OCI-LY7 (cell line): ENCODE measurements at regions not wholly inside any gene's neighbourhood (a gene's known extent, or its start where the extent isn't known, plus 50 kb on each side); places are given as distances from the start of the nearest gene placed in this dataset.

Experiments used
- BruUV-seq: library from RNA; stranded (reverse); fragments of 400-500 nt; replicated peaks from 2 replicates; lab custom pipeline; 2021; lab: Mats Ljungman, UMichigan
- CTCF ChIA-PET: fragments of 300-600 bp; sonication (Branson Sonifier 250); formaldehyde crosslinking; loops from one replicate; lab custom pipeline; 2022; ENCODE audit warnings: antibody characterized with exemption; ENCODE audit not compliant: unreplicated experiment; lab: Charles Lee
- POLR2A ChIA-PET: fragments of 300-600 bp; sonication (Branson Sonifier 250); formaldehyde crosslinking; loops from one replicate; lab custom pipeline; 2022; ENCODE audit warnings: antibody characterized with exemption; lab: Charles Lee
- DNase-seq: peaks from one replicate; pipeline ENCODE4 v3.0.0-alpha.2; 2015; ENCODE audit warnings: low spot score
- H2AFZ ChIP-seq: fragments of 200-600 bp; sonication (generic), shearing (Covaris generic); 2 replicates; pipeline ENCODE4 v1.6.1; 2014; ENCODE audit warnings: mild to moderate bottlenecking, antibody characterized with exemption, low read length, moderate library complexity
- H3K27ac ChIP-seq: fragments of 200-600 bp; sonication (generic); 2 replicates; pipeline ENCODE4 v1.5.1; 2014; ENCODE audit warnings: mixed run types, low read depth, mild to moderate bottlenecking, moderate library complexity, low read length, inconsistent platforms; ENCODE audit not compliant: poor library complexity, severe bottlenecking
- H3K36me3 ChIP-seq: fragments of 200-600 bp; sonication (generic); 2 replicates; pipeline ENCODE4 v1.6.1; 2014; ENCODE audit warnings: mild to moderate bottlenecking, antibody characterized with exemption, low read length, moderate library complexity, mixed read lengths; ENCODE audit not compliant: insufficient read depth
- H3K4me1 ChIP-seq: fragments of 200-600 bp; sonication (generic); 2 replicates; pipeline ENCODE4 v1.5.1; 2014; ENCODE audit warnings: mild to moderate bottlenecking, low read length; ENCODE audit not compliant: insufficient read depth, poor library complexity, severe bottlenecking
- H3K4me2 ChIP-seq: fragments of 200-600 bp; sonication (generic); 2 replicates; pipeline ENCODE4 v1.6.1; 2014; ENCODE audit warnings: mild to moderate bottlenecking, low read length
- H3K4me3 ChIP-seq: fragments of 200-600 bp; sonication (generic); 2 replicates; pipeline ENCODE4 v1.5.1; 2014; ENCODE audit warnings: mild to moderate bottlenecking, low read depth, low read length; ENCODE audit not compliant: poor library complexity, severe bottlenecking
- H3K79me2 ChIP-seq: fragments of 200-600 bp; sonication (generic); 2 replicates; pipeline ENCODE4 v1.6.1; 2016; ENCODE audit warnings: low read depth, mild to moderate bottlenecking, low read length, moderate library complexity, mixed read lengths; ENCODE audit not compliant: insufficient read depth
- H3K9me2 ChIP-seq: fragments of 200-600 bp; sonication (generic); 2 replicates; pipeline ENCODE4 v1.6.1; 2016; ENCODE audit warnings: mild to moderate bottlenecking, low read length, mixed read lengths; ENCODE audit not compliant: insufficient read depth
- H3K9me3 ChIP-seq: fragments of 200-600 bp; sonication (generic); 2 replicates; pipeline ENCODE4 v1.6.1; 2014; ENCODE audit warnings: mild to moderate bottlenecking, mixed run types, low read length, mixed read lengths
- H4K20me1 ChIP-seq: fragments of 200-600 bp; sonication (generic); 2 replicates; pipeline ENCODE4 v1.6.1; 2014; ENCODE audit warnings: mild to moderate bottlenecking, antibody characterized with exemption, low read length, moderate library complexity, mixed read lengths; ENCODE audit not compliant: insufficient read depth
- EZH2phosphoT487 ChIP-seq: fragments of 200-600 bp; sonication (generic); IDR thresholded peaks from 2 replicates; pipeline ENCODE4 v1.6.1; 2018; ENCODE audit warnings: low read depth, borderline replicate concordance, mild to moderate bottlenecking, mixed run types, antibody characterized with exemption, low read length, moderate library complexity, mixed read lengths
- intact Hi-C: fragments of 100-400 bp; cut with micrococcal nuclease; formaldehyde crosslinking; loops from one replicate; pipeline ENCODE4 v1.10.0; 2022; ENCODE audit not compliant: unreplicated experiment
- TF ChIP-seq, protein P1 (sequence below): fragments of 200-600 bp; sonication (generic); conservative IDR thresholded peaks from 2 replicates; pipeline ENCODE4 v1.5.1; 2014; ENCODE audit warnings: mild to moderate bottlenecking, antibody characterized with exemption, low read length, moderate library complexity, mixed read lengths

DNA sequence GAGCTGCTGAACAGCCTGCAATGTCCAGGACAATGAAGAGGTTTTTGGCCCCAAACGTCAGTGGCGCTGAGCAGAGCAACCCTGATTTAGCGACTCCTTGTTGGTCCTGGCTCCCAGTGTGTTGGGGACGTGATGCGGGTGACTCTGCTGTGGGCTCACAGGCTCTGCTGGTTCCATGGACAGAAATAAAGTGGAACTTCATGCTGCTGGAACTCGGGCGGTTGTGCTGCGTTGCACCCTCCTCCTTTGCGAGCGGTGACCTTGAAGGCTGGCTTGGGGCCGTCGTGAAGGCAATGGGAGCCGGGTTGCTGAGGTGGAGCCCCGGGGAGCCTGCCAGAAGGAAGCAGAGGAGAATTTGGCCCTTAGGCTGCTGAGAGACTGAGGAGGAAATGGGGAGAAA is 122.6 kb upstream of the C1orf174 start:
- Histone ChIP-seq H3K36me3 (peaks cover 5% of the 10 kb centered on the region; the same call in 1 of the 2 replicates), H3K9me3 (no peaks in the 10 kb centered on the region), H3K27ac (no peak overlapping the region), H4K20me1 (no peaks in the 10 kb centered on the region), H2AFZ (no peak overlapping the region), H3K9me2 (no peaks in the 10 kb centered on the region), H3K4me1 (peaks cover 56% of the 10 kb centered on the region), H3K4me3 (no peak overlapping the region), H3K4me2 (no peak overlapping the region), H3K79me2 (no peaks in the 10 kb centered on the region)
- ChIA-PET CTCF (no interaction called here), POLR2A (no interaction called here)
- TF ChIP-seq, protein P1, sequence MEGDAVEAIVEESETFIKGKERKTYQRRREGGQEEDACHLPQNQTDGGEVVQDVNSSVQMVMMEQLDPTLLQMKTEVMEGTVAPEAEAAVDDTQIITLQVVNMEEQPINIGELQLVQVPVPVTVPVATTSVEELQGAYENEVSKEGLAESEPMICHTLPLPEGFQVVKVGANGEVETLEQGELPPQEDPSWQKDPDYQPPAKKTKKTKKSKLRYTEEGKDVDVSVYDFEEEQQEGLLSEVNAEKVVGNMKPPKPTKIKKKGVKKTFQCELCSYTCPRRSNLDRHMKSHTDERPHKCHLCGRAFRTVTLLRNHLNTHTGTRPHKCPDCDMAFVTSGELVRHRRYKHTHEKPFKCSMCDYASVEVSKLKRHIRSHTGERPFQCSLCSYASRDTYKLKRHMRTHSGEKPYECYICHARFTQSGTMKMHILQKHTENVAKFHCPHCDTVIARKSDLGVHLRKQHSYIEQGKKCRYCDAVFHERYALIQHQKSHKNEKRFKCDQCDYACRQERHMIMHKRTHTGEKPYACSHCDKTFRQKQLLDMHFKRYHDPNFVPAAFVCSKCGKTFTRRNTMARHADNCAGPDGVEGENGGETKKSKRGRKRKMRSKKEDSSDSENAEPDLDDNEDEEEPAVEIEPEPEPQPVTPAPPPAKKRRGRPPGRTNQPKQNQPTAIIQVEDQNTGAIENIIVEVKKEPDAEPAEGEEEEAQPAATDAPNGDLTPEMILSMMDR, result no peak
- no peak for TF ChIP-seq EZH2phosphoT487
- DNase-seq, result no peak
- intact Hi-C loops, result no loop called here
- BruUV-seq, result no TSS peak

DNA sequence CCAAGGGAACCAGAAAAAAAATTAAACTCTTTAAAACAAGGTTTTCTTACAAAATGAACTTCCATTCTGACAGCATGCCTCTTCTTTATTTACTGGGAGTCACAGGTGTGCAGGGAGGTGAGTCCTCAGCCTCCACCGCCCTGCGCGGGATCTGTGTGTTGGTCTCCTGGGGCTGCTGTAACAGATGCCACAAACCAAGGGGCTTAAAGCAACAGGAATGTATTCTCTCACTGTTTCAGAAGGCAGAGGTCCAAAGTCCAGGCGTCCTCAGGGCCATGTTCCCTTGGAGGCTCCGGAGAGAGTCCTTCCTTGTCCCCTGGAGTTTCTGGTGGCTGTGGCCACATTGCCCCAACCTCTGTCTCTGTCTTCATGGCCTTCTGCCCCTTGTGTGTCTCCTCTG is 123.6 kb upstream of the C1orf174 start:
- peaks cover 57% of the 10 kb centered on the region for H3K4me1 ChIP-seq
- H3K36me3 ChIP-seq, result peaks cover 5% of the 10 kb centered on the region; the same call in 1 of the 2 replicates
- no peaks in the 10 kb centered on the region for H3K79me2 ChIP-seq
- no peak for TF ChIP-seq EZH2phosphoT487
- TF ChIP-seq, protein P1, result no peak
- no peaks in the 10 kb centered on the region for H3K9me3 ChIP-seq
- H3K9me2 ChIP-seq, result no peaks in the 10 kb centered on the region
- intact Hi-C loops, result no loop called here
- POLR2A ChIA-PET, result interaction anchor here (0.5 to 1.8 kb wide), 2 partner anchors 20 to 28 kb away, joined by 3 to 8 read pairs; no protein-coding TSS in a partner anchor
- CTCF ChIA-PET, result no interaction called here
- H3K4me3 ChIP-seq, result no peak overlapping the region
- no peak overlapping the region for H2AFZ ChIP-seq
- no TSS peak for BruUV-seq
- H3K4me2 ChIP-seq, result peak overlapping the region; percentile 17
- no peaks in the 10 kb centered on the region for H4K20me1 ChIP-seq
- DNase-seq, result peak; percentile 39
- H3K27ac ChIP-seq, result no peak overlapping the region

DNA sequence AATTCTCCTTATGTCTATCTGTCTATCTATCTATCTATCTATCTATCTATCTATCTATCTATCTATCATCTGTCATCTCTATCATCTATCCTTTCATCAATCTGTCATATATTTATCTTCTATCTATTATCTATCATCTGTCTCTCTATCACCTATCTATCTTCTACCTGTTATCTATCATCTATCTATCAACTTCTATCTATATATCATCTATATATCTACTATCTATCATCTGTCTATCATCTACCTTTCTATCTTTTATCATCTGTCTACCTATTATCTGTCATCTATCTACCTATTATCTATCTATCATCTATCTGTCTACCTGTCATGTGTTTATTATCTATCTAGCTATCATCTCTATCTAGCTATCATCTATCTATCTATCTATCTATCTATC is 124.7 kb upstream of the C1orf174 start:
- Histone ChIP-seq H3K79me2 (no peaks in the 10 kb centered on the region), H3K9me3 (peaks cover 5% of the 10 kb centered on the region; the same call in 1 of the 2 replicates), H2AFZ (no peak overlapping the region), H3K4me3 (no peak overlapping the region), H3K4me1 (peaks cover 68% of the 10 kb centered on the region), H3K27ac (no peak overlapping the region), H3K9me2 (no peaks in the 10 kb centered on the region), H3K36me3 (peaks cover 16% of the 10 kb centered on the region), H4K20me1 (no peaks in the 10 kb centered on the region), H3K4me2 (0 out of 2 replicates have a peak overlapping the region, but pooled peaks have one; percentile 17)
- ChIA-PET POLR2A (interaction anchor here (0.6 to 1.8 kb wide), 3 partner anchors 11 to 49 kb away, joined by 3 to 8 read pairs (median 4); no protein-coding TSS in a partner anchor), CTCF (no interaction called here)
- intact Hi-C loops, result loop anchor here (5.0 kb wide), 1 partner anchor 113 kb away; no protein-coding TSS in a partner anchor
- TF ChIP-seq EZH2phosphoT487, result no peak
- TF ChIP-seq, protein P1, result no peak
- BruUV-seq, result no TSS peak
- no peak for DNase-seq
